AG04450 (cell line): ENCODE measurements at regions not wholly inside any gene's neighbourhood (a gene's known extent, or its start where the extent isn't known, plus 50 kb on each side); places are given as distances from the start of the nearest gene placed in this dataset.

Experiments
- CTCF ChIA-PET: fragments of 300-600, 350-600 bp; formaldehyde crosslinking; extraction: SDS; loops from one replicate; lab custom pipeline; 2022; ENCODE audit warnings: antibody characterized with exemption, inconsistent platforms; lab: Charles Lee
- POLR2A ChIA-PET: fragments of 350-600 bp; formaldehyde crosslinking; extraction: SDS; loops from one replicate; lab custom pipeline; 2021; ENCODE audit warnings: antibody characterized with exemption, inconsistent platforms; lab: Yijun Ruan, JAX
- DNase-seq: peaks from one replicate; pipeline ENCODE4 v3.0.0-alpha.2; 2011; ENCODE audit warnings: low read depth, low spot score
- H3K27ac ChIP-seq: one replicate; pipeline ENCODE4 v1.5.1; 2012; ENCODE audit warnings: low read depth, low read length, control low read depth
- H3K27me3 ChIP-seq: one replicate; pipeline ENCODE4 v1.6.0; 2012; ENCODE audit warnings: low read length; ENCODE audit not compliant: control insufficient read depth, insufficient read depth
- H3K4me3 ChIP-seq: 2 replicates; pipeline ENCODE4 v1.5.1; 2011; ENCODE audit warnings: mild to moderate bottlenecking, low read depth, low read length, control low read depth
- H3K9me3 ChIP-seq: 2 replicates; pipeline ENCODE4 v1.5.1; 2012; ENCODE audit warnings: low read length; ENCODE audit not compliant: control insufficient read depth, insufficient read depth
- TF ChIP-seq, protein P1 (sequence below): IDR thresholded peaks from 2 replicates; pipeline ENCODE4 v1.5.1; 2011; ENCODE audit warnings: low read depth, low read length, control low read depth, inconsistent platforms

DNA sequence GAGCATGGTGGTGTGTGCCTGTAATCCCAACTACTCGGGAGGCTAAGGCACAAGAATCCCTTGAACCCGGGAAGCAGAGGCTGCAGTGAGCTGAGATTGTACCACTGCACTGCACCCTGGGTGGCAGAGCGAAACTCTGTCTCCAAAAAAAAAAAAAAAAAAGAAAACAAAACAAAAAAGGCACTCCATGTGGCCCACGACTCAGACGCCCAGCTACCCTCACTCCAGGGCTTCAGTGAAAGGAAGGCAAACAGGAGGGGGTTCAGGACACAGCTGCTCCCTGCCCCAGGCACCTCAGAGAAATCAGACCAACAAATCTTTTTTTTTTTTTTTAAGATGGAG, 91.7 kb downstream of the LITAF start:
- H3K9me3 ChIP-seq, result peaks cover 4% of the 10 kb centered on the region; the same call in 1 of the 2 replicates
- ChIA-PET CTCF (interaction anchor here (1.1 kb wide), 2 partner anchors 37 to 90 kb away, joined by 3 to 4 read pairs; no protein-coding TSS in a partner anchor), POLR2A (no interaction called here)
- TF ChIP-seq, protein P1, sequence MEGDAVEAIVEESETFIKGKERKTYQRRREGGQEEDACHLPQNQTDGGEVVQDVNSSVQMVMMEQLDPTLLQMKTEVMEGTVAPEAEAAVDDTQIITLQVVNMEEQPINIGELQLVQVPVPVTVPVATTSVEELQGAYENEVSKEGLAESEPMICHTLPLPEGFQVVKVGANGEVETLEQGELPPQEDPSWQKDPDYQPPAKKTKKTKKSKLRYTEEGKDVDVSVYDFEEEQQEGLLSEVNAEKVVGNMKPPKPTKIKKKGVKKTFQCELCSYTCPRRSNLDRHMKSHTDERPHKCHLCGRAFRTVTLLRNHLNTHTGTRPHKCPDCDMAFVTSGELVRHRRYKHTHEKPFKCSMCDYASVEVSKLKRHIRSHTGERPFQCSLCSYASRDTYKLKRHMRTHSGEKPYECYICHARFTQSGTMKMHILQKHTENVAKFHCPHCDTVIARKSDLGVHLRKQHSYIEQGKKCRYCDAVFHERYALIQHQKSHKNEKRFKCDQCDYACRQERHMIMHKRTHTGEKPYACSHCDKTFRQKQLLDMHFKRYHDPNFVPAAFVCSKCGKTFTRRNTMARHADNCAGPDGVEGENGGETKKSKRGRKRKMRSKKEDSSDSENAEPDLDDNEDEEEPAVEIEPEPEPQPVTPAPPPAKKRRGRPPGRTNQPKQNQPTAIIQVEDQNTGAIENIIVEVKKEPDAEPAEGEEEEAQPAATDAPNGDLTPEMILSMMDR, result no peak
- DNase-seq, result no peak
- H3K27ac ChIP-seq, result no peak overlapping the region
- H3K27me3 ChIP-seq, result no peaks in the 10 kb centered on the region
- H3K4me3 ChIP-seq, result no peak overlapping the region
